Lung (tissue), 11 donors: ENCODE measurements at regions not wholly inside any gene's neighbourhood (a gene's known extent, or its start where the extent isn't known, plus 50 kb on each side); places are given as distances from the start of the nearest gene placed in this dataset.

Source experiments
- ATAC-seq: fragments of 200-7000 bp; cut with Tn5 transposase; one replicate; pipeline ENCODE4 v1.9.1; 2020; ENCODE audit warnings: moderate number of reproducible peaks; ENCODE audit not compliant: insufficient read depth, low FRiP score
- DNase-seq, 3 donors: peaks; one replicate each; pipeline ENCODE4 v3.0.0-alpha.2; 2013 to 2017
- H3K27ac ChIP-seq, 2 donors: one replicate each; pipeline ENCODE4 v1.5.1; 2013; ENCODE audit warnings: mild to moderate bottlenecking in 2 of 2, moderate library complexity in 2 of 2, control low read depth in 1 of 2, inconsistent platforms in 1 of 2, low read depth in 1 of 2, low read length in 1 of 2
- H3K27me3 ChIP-seq, 3 donors: one replicate each; pipeline ENCODE4 v1.5.1; 2013; ENCODE audit warnings: low read length in 2 of 3; ENCODE audit not compliant: control insufficient read depth in 3 of 3, insufficient read depth in 3 of 3
- H3K36me3 ChIP-seq, 4 donors: one replicate each; pipeline ENCODE4 v1.5.1; 2013; ENCODE audit warnings: low read length in 4 of 4, mild to moderate bottlenecking in 1 of 4, moderate library complexity in 1 of 4; ENCODE audit not compliant: control insufficient read depth in 4 of 4, insufficient read depth in 4 of 4
- H3K4me1 ChIP-seq, 5 donors: one replicate each; pipeline ENCODE4 v1.5.1; 2013; ENCODE audit warnings: low read length in 5 of 5, mild to moderate bottlenecking in 2 of 5, moderate library complexity in 1 of 5; ENCODE audit not compliant: control insufficient read depth in 5 of 5, insufficient read depth in 5 of 5
- H3K4me3 ChIP-seq: one replicate; pipeline ENCODE4 v1.5.1; 2013; ENCODE audit warnings: mild to moderate bottlenecking, control low read depth, moderate library complexity
- H3K9ac ChIP-seq, 2 donors: one replicate each; pipeline ENCODE4 v1.5.1; 2013; ENCODE audit warnings: low read length in 2 of 2, control low read depth in 1 of 2; ENCODE audit not compliant: insufficient read depth in 1 of 2
- H3K9me3 ChIP-seq, 4 donors: one replicate each; pipeline ENCODE4 v1.5.1; 2013; ENCODE audit warnings: low read length in 3 of 4, mild to moderate bottlenecking in 1 of 4, moderate library complexity in 1 of 4; ENCODE audit not compliant: control insufficient read depth in 4 of 4, insufficient read depth in 3 of 4
- CTCF ChIP-seq: IDR thresholded peaks from 2 replicates; pipeline ENCODE4 v1.5.1; 2012; ENCODE audit warnings: mild to moderate bottlenecking; ENCODE audit errors: control extremely low read depth, extremely low read depth
- WGBS, 2 donors: extraction: QIAGEN DNeasy Blood & Tissue Kit; methylation state at CpG; one replicate each; pipeline ENCODE4 v1.1.7; 2013; 5-methylcytosine and 5-hydroxymethylcytosine counted together
- donor health status: control.
- donor health status: control.
- donor health status: Bipolar disorder and iron deficiency.
- donor health status: healthy.
- donor health status: DM: yes; HTN: yes; CAD: no.

- no peak overlapping the region for H3K9ac ChIP-seq
- H3K9me3 ChIP-seq: peaks cover 0 to 1% (median 0%) of the 10 kb centered on the region in 4 donors
- H3K4me3 ChIP-seq: no peak overlapping the region
- no peak for TF ChIP-seq CTCF
- ATAC-seq: no peak
- no peaks in the 10 kb centered on the region for H3K36me3 ChIP-seq
- peaks cover 0 to 12% (median 3%) of the 10 kb centered on the region in 5 donors for H3K4me1 ChIP-seq
- WGBS, 2 donors: 51 to 54% methylated on average over 11 of the region's 11 CpGs
- H3K27me3 ChIP-seq: no peaks in the 10 kb centered on the region
- peak in 1 of 3 donors; percentile 13 for DNase-seq
- H3K27ac ChIP-seq: peak overlapping the region in 1 of 2 donors; percentile 84
Measured at GRCh38 chr5:124309241-124309980, 437.0 kb downstream of the ZNF608 start.

GRCh38 chr5:124303366-124303765 is 443.1 kb downstream of the ZNF608 start:
- TF ChIP-seq CTCF: no peak
- WGBS, 2 donors: 99 to 100% methylated on average over 1 of the region's 1 CpG
- Histone ChIP-seq H3K27me3 (no peaks in the 10 kb centered on the region), H3K9me3 (no peaks in the 10 kb centered on the region), H3K4me3 (no peak overlapping the region), H3K27ac (no peak overlapping the region), H3K4me1 (peaks cover 0 to 3% (median 0%) of the 10 kb centered on the region in 5 donors), H3K9ac (no peak overlapping the region), H3K36me3 (no peaks in the 10 kb centered on the region)
- DNase-seq (no peak), ATAC-seq (no peak)

GRCh38 chr5:124302533-124302932 is 443.9 kb downstream of the ZNF608 start:
- DNase-seq: no peak
- Histone ChIP-seq H3K9ac (no peak overlapping the region), H3K4me3 (no peak overlapping the region), H3K36me3 (no peaks in the 10 kb centered on the region), H3K27ac (no peak overlapping the region), H3K4me1 (peaks cover 0 to 3% (median 0%) of the 10 kb centered on the region in 5 donors), H3K9me3 (no peaks in the 10 kb centered on the region), H3K27me3 (no peaks in the 10 kb centered on the region)
- TF ChIP-seq CTCF: no peak
- no peak for ATAC-seq
- 73 to 83% methylated on average over 2 of the region's 2 CpGs for WGBS, 2 donors
